ENCODE measurements at regions not wholly inside any gene's neighbourhood (a gene's known extent, or its start where the extent isn't known, plus 50 kb on each side); places are given as distances from the start of the nearest gene placed in this dataset.

DNA sequence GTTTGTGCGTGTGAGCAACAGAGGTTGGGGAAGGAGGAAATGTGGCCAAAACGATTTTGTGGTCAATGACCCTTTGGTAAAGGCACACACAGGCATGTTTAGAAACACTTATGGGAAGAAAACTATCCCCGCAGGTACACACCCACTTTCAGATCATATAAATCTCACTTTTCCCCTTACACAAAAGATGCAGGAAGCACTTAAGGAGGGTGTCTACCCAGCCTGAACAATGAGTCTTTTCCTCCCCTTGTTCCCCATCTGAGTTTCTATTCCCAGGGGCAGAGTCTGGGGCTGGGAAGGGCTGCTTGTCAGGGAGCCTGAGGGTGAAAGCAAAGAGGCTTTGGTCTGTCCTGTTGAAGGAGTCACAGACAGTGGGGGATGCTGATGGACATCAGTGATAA, 193.2 kb upstream of the SALL4 start:
- Histone ChIP-seq H3K79me2 (ENCODE audit: control insufficient read depth in 1 of 2, insufficient read depth in 2 of 2, low read length in 2 of 2) (no peaks in the 10 kb centered on the region), H2AK5ac (ENCODE audit: low read depth, low read length) (no peak overlapping the region), H2AFZ (ENCODE audit: low read length) (no peak overlapping the region), H3K23me2 (ENCODE audit: low read depth, low read length) (no peaks in the 10 kb centered on the region), H3K27ac (ENCODE audit: low read depth, low read length) (no peak overlapping the region), H3K4me3 (ENCODE audit: extremely low read depth in 1 of 4, insufficient read depth in 2 of 4, low read depth in 3 of 4, low read length in 4 of 4) (no peak overlapping the region), H4K8ac (ENCODE audit: extremely low read depth, insufficient read depth, low read length) (no peak overlapping the region), H3K56ac (replicated peaks; ENCODE audit: insufficient read length, low read depth, low read length) (no peak overlapping the region), H3K79me1 (ENCODE audit: low read depth, low read length) (no peaks in the 10 kb centered on the region), H3K9me3 (ENCODE audit: insufficient read depth in 2 of 2, low read depth in 1 of 2, low read length in 1 of 2) (0 out of 4 replicates have a peak, but pooled peaks cover 4 to 5% of the 10 kb centered on the region in 2 experiments), H3K18ac (ENCODE audit: extremely low read depth, low read length) (no peak overlapping the region), H4K20me1 (replicated peaks in 1 of 2; ENCODE audit: control insufficient read depth in 1 of 2, insufficient read depth in 2 of 2, low read length in 2 of 2) (no peaks in the 10 kb centered on the region), H2BK12ac (ENCODE audit: low read depth, low read length) (no peak overlapping the region), H2BK5ac (ENCODE audit: low read depth, low read length) (no peak overlapping the region), H2BK120ac (replicated peaks; ENCODE audit: low read depth, low read length) (no peak overlapping the region), H4K5ac (ENCODE audit: insufficient read length, low read depth, low read length) (no peak overlapping the region), H2BK15ac (ENCODE audit: low read length) (no peak overlapping the region), H3K36me3 (ENCODE audit: control insufficient read depth in 2 of 4, insufficient read depth in 4 of 4, low read length in 3 of 4) (no peaks in the 10 kb centered on the region), H3K4me1 (replicated peaks in 1 of 4; ENCODE audit: control insufficient read depth in 3 of 4, insufficient read depth in 4 of 4, low read length in 3 of 4) (no peaks in the 10 kb centered on the region), H3K14ac (ENCODE audit: insufficient read length) (no peak overlapping the region), H4K91ac (replicated peaks; ENCODE audit: insufficient read length, low read length) (no peak overlapping the region), H2BK20ac (ENCODE audit: low read length) (no peak overlapping the region), H3K4ac (replicated peaks; ENCODE audit: insufficient read length, low read depth, low read length) (no peak overlapping the region), H3K27me3 (replicated peaks in 1 of 4; ENCODE audit: control insufficient read depth in 3 of 4, extremely low read depth in 1 of 4, insufficient read depth in 3 of 4, low read length in 3 of 4) (no peaks in the 10 kb centered on the region), H3K23ac (ENCODE audit: insufficient read length) (no peak overlapping the region), H3K4me2 (ENCODE audit: insufficient read depth in 1 of 2, low read depth in 2 of 2, low read length in 2 of 2) (no peak overlapping the region), H3K9ac (replicated peaks in 1 of 4; ENCODE audit: extremely low read depth in 1 of 4, low read depth in 3 of 4, low read length in 3 of 4) (no peak overlapping the region)
- TF ChIP-seq TCF12 (IDR thresholded peaks at IDR 0.05; ENCODE audit: low read depth, low read length) (no peak), RFX5 (IDR thresholded peaks at IDR 0.05; ENCODE audit: borderline replicate concordance, low read depth, low read length) (no peak), KDM1A (IDR thresholded peaks at IDR 0.05; ENCODE audit: borderline replicate concordance, low read length) (no peak), JUND (IDR thresholded peaks at IDR 0.05; ENCODE audit: low read length) (no peak), JUN (IDR thresholded peaks at IDR 0.05; ENCODE audit: low read depth, low read length) (no peak), EGR1 (IDR thresholded peaks at IDR 0.05; ENCODE audit: borderline replicate concordance, low read depth, low read length) (no peak), CBX5 (IDR thresholded peaks at IDR 0.05; ENCODE audit: low read depth, low read length) (no peak), NANOG (IDR thresholded peaks at IDR 0.05; ENCODE audit: insufficient read depth, low read depth, low read length, poor library complexity, severe bottlenecking) (no peak), MAFK (IDR thresholded peaks at IDR 0.05; ENCODE audit: low read depth, low read length) (no peak), EZH2 (IDR thresholded peaks at IDR 0.05; ENCODE audit: low read depth, low read length, severe bottlenecking) (no peak), GABPA (IDR thresholded peaks at IDR 0.05; ENCODE audit: borderline replicate concordance, insufficient read depth, low read length) (no peak), TEAD4 (IDR thresholded peaks at IDR 0.05; ENCODE audit: low read depth, low read length) (no peak), EP300 (IDR thresholded peaks at IDR 0.05; ENCODE audit: borderline replicate concordance in 1 of 2, low read depth in 2 of 2, low read length in 2 of 2) (no peak)
- no peak for DNase-seq (ENCODE audit: low read depth in 1 of 2, low spot score in 2 of 2)
- POLR2A ChIA-PET (ENCODE audit: partially characterized antibody) = interaction anchor here (1.4 kb wide), 1 partner anchor 11 kb away, joined by 5 read pairs; no protein-coding TSS in a partner anchor
- FAIRE-seq = no peak
- CTCF ChIA-PET (ENCODE audit: partially characterized antibody) = interaction anchor here (0.8 kb wide), 1 partner anchor 295 kb away, joined by 3 read pairs; no protein-coding TSS in a partner anchor
- WGBS, 2 experiments (ENCODE audit: extremely low coverage in 1 of 2, insufficient coverage in 1 of 2, insufficient read length in 1 of 2, insufficient replicate concordance in 2 of 2, low coverage in 1 of 2, low lambda C conversion rate in 2 of 2, missing lambda C conversion rate in 1 of 2) = 85% methylated on average over 3 of the region's 3 CpGs; no CpG with 5 or more reads in 1 of the 2 experiments

Data from H1 (cell line).